HG03066 (cell line): ENCODE measurements at regions not wholly inside any gene's neighbourhood (a gene's known extent, or its start where the extent isn't known, plus 50 kb on each side); places are given as distances from the start of the nearest gene placed in this dataset.

Source experiments
- ATAC-seq: cut with Tn5 transposase; IDR thresholded peaks from one replicate; pipeline ENCODE4 v1.9.1; 2021; ENCODE audit warnings: low read depth; ENCODE audit not compliant: unreplicated experiment

DNA sequence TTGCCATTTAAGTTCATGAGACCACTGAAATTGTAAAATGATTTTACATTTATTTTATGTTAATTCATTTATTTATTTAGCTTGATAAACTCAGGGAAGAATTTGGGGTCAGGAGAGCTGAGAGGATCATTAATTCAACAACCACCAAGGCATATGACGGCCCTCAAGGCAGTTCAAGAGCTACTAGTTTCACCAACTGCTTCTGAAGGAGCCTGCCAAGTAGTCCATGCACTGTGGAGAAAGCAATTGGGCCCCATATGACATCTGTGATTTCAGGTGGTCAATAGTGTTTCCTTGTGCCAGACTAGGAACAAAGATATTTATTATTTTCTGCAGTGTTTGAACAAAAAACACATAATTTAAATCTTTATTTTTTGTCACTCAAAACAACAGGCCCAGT is 236.4 kb downstream of the CASP12 start:
- no peak for ATAC-seq

DNA sequence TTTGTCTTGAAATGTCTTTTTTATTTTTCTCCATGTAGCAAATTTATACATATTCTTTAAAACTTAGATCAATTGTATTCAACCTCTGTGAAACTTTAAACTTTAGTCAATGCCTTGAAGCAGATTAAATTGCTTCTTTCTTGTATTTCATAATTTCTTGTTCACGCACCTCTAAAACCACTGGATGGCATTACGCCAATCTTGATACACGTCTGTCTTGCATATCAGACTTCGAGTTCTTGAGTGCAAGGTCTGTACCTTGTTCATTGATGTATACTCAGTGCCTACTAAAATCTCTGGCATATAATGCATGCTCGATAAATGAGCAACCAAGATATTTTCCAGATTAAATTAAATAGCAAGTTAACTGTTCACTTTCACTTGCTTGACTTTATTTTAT is 236.8 kb downstream of the CASP12 start:
- ATAC-seq, result no peak

- no peak for ATAC-seq
Observed at GRCh38 chr11:104658177-104658576, 240.1 kb downstream of the CASP12 start.

GRCh38 chr11:104657083-104657482 is 241.2 kb downstream of the CASP12 start:
- ATAC-seq, result no peak

- ATAC-seq, result no peak
Observed at GRCh38 chr11:104655066-104655465, 243.2 kb downstream of the CASP12 start.

GRCh38 chr11:104654181-104654813 is 244.0 kb downstream of the CASP12 start:
- ATAC-seq, result no peak

DNA sequence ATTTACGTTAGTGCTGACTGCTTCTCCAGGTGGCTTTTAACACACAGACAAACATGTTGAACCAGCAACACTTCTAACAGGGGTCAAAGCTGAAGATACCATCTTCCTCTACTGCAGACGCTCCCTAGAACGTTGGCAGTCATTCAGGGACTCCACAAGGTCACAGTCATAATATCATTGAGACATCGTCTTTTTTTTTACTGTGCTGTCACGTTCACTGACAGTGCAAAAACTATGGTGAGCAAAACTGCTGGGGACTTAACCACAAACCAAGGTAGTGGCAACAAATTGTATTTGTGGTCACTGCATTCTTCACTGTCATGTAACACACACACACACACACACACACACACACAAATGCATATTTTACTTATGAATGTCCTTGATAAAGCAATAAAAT is 244.9 kb downstream of the CASP12 start:
- ATAC-seq, result no peak

DNA sequence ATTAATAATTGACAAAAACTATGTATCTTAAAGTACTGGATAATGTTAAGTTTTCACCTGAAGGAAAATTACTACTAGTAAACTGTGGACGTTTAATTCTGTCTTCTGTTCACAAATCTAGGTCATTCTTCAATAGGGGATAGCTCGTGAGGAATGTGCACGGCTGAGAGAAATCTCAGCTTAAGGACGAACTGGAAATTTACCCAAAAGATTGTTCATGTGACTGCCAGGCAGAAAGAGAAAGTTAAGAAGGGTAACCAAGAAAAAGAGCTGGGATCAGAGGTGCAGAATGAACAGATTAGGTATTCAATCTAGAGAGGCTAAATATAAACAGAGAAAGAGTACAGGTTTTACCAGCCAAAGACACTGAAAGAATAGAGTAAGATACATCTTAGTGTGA is 245.3 kb downstream of the CASP12 start:
- no peak for ATAC-seq

GRCh38 chr11:104650234-104650633 is 248.0 kb downstream of the CASP12 start:
- no peak for ATAC-seq

- ATAC-seq, result no peak
Observed at GRCh38 chr11:104649002-104649401, 249.3 kb downstream of the CASP12 start.

- ATAC-seq, result no peak
Observed at GRCh38 chr11:104645261-104646222, 252.7 kb downstream of the CASP12 start.

DNA sequence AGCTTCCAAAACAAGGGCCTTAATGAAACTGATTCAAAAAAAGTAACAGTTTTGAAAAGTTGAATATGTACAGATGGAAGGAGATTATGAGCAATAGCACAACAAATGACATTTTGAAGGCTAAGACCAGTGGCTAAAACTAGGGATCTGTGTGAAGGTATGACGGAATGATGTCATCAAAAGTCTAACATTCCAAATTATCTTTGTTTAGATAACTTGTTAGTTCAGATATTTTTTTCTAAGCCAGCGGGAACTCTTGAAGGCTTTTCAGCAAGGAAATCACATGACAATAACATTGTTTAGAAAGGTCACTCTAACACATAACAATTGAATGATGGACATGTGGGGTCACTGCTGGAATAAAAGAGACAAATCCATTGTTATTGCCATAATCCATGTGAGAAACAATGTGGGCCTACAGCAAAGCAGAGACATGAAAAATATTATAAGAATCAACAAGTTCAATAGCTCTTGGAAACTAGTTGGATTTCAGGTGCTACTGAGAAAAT is 260.5 kb downstream of the CASP12 start:
- no peak for ATAC-seq

DNA sequence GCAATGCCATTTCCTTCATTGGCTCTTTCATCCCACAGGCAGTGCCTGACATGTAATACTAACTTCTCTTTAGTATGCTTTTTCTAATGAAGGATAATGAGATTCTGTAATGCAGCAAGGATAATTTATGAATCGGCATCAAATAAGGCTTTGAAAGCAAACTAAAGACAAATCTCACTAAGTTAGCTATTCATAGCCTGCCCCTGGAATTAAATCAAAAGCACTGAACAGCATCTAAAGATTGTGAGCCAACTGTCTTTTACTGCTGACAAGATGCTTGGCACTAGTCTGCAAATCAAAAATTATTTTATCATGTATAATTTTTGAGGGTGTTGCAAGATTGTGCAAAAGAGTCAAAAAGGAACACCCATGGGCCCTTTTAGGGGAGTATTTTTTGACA is 265.0 kb downstream of the CASP12 start:
- no peak for ATAC-seq

DNA sequence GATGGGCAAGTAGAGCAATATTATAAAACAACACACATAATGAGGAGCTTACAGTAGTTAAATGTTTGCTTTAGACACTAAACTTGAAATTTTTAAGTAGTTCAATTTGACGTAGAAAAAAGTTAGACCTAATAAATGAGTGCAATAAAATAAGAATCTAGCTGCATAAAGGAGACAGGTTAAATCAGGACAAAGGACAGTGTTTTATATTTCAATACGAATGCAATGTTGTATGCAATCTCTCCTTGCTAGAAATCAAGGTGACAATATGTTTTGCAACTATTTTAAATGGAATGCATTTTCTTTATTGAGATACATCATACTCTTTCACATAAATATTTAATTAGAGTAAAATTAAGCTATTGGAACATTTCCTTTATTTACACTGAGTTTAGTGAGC is 267.9 kb downstream of the CASP12 start:
- ATAC-seq, result no peak

DNA sequence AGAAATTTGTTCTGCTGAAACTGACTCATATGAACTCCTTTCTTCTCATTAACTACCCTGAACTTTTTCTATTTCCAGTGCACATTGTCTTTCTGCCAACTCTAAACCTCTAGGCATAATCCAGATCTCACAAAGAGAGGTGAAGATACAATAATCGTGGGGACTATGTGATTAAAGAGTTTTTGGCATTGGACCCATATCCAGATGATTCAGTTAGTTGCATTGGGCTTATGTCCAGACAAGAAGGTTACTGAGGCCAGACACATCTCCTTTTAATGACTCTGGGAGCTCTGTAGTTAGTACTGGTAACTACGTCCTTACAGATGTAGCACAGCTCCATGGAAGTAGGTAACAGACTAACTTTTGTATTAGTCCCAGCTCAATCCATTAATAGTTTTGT is 273.0 kb downstream of the CASP12 start:
- ATAC-seq, result no peak

- no peak for ATAC-seq
Observed at GRCh38 chr11:104624021-104624420, 274.2 kb downstream of the CASP12 start.

DNA sequence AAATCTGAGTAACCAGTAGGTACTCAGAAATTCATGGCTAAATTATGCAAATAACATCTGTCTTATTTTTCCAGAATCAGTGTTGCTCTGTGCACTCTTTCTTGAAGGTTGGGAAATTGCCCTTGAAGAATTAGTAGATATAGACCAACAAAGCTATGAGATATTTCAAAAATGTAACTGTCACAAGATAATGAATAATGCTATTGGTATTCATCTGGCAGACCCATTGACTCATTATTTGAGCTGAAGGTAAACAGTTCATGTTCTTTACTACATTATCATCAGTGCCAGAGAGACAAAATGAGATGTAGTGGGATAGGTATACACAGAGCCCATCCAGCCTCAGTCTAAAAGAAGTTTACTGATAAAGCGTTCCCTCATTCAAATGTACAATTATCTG is 274.7 kb downstream of the CASP12 start:
- ATAC-seq, result no peak

- ATAC-seq, result no peak
Observed at GRCh38 chr11:104620991-104621390, 277.3 kb downstream of the CASP12 start.

DNA sequence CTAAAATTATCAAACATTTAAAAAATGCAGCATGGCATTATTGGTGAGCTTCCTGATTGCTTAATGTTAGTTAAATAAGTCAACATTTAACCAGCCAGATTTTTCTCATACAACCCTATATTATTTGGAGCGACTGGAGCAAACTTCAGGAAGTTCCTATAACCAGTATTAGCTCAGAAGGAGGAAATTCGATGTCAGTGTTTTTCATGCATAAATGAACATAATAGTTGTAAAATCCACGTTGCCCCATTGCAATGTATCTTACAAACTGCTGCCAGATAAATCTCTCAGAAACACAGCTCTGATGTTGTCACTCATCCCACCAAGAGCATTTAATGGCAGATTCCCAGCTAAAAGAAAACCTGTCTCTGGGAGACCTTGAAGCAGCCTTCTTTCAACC is 278.5 kb downstream of the CASP12 start:
- no peak for ATAC-seq

- no peak for ATAC-seq
Observed at GRCh38 chr11:104618954-104619353, 279.3 kb downstream of the CASP12 start.

- ATAC-seq, result no peak
Observed at GRCh38 chr11:104614961-104615360, 283.3 kb downstream of the CASP12 start.
